ENCODE measurements at regions not wholly inside any gene's neighbourhood (a gene's known extent, or its start where the extent isn't known, plus 50 kb on each side); places are given as distances from the start of the nearest gene placed in this dataset.

DNA sequence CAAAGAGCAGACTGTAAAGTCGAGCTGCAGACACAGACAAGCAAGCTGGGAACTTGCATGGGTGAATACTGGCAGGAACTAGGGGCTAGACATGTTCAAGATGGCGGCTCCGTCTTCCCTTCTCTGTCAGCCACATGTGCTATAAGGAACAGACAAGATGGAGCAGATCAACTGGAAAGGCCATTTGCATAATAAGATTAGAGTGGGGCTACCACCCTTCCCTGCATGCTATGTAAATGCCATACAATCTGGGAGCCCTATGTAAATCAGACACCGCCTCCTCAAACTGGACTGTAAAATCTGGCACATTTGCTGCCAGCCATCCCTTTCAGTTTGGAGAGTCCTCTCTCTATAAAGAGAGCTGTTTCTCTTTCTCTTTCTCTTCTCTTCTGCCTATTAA, 640.1 kb upstream of the CDH8 start:
- Histone ChIP-seq H3K27me3 (ENCODE audit: insufficient read depth, low read length) (no peaks in the 10 kb centered on the region), H3K36me3 (ENCODE audit: insufficient read depth, low read length) (no peaks in the 10 kb centered on the region), H3K4me3 (ENCODE audit: low read length in 2 of 2) (no peak overlapping the region), H3K4me1 (ENCODE audit: insufficient read depth, low read length) (no peaks in the 10 kb centered on the region), H3K9me3 (ENCODE audit: control insufficient read depth in 1 of 2, low read length in 2 of 2) (peaks cover 4 to 5% of the 10 kb centered on the region in 2 donors), H3K27ac (ENCODE audit: low read depth, low read length) (no peak overlapping the region)
- H3K27me3 Mint-ChIP-seq = no peaks in the 10 kb centered on the region
- no peak overlapping the region for H3K4me3 Mint-ChIP-seq
- no peaks in the 10 kb centered on the region for H3K4me1 Mint-ChIP-seq
- CTCF ChIA-PET (ENCODE audit: partially characterized antibody) = no interaction called here
- peaks cover 0 to 4% of the 10 kb centered on the region in 2 donors for H3K36me3 Mint-ChIP-seq
- no peak overlapping the region for H3K27ac Mint-ChIP-seq
- H3K9me3 Mint-ChIP-seq = peaks cover 4 to 62% (median 40%) of the 10 kb centered on the region in 8 donors
- POLR2A ChIA-PET (ENCODE audit: partially characterized antibody) = no interaction called here
- no peak for DNase-seq
- intact Hi-C loops (cut with micrococcal nuclease) = no loop called here

DNA sequence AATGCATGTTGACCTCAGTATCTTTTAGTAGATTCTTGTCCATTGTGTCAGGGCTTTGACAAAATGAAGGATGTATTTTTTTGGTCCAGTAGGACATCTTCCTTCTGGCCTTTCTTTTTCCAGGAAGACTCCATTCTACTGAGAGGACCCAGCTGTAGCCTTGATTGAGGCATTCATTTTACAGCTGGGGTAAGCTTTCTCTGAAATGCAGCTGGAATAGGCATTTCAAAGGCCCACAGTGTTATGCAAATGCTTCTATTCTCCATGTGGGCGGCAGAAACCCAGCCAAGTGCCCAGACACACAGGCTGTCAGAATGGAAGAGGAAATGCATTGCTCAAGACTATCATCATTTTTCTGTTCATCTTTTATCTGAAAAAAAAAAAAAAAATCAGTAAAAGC, 629.0 kb upstream of the CDH8 start:
- H3K27me3 ChIP-seq (ENCODE audit: insufficient read depth, low read length) = no peaks in the 10 kb centered on the region
- Mint-ChIP-seq H3K36me3 (no peaks in the 10 kb centered on the region), H3K27ac (no peak overlapping the region), H3K4me1 (no peaks in the 10 kb centered on the region), H3K27me3 (no peaks in the 10 kb centered on the region), H3K9me3 (peaks cover 0 to 48% (median 21%) of the 10 kb centered on the region in 8 donors), H3K4me3 (no peak overlapping the region)
- intact Hi-C loops (cut with micrococcal nuclease) = no loop called here
- no peak for DNase-seq
- no peak overlapping the region for H3K27ac ChIP-seq (ENCODE audit: low read depth, low read length)
- H3K36me3 ChIP-seq (ENCODE audit: insufficient read depth, low read length) = no peaks in the 10 kb centered on the region
- no peak overlapping the region for H3K4me3 ChIP-seq (ENCODE audit: low read length in 2 of 2)
- no peaks in the 10 kb centered on the region for H3K4me1 ChIP-seq (ENCODE audit: insufficient read depth, low read length)
- peaks cover 0 to 3% of the 10 kb centered on the region in 2 donors for H3K9me3 ChIP-seq (ENCODE audit: control insufficient read depth in 1 of 2, low read length in 2 of 2)
- ChIA-PET POLR2A (ENCODE audit: partially characterized antibody) (no interaction called here), CTCF (ENCODE audit: partially characterized antibody) (no interaction called here)

DNA sequence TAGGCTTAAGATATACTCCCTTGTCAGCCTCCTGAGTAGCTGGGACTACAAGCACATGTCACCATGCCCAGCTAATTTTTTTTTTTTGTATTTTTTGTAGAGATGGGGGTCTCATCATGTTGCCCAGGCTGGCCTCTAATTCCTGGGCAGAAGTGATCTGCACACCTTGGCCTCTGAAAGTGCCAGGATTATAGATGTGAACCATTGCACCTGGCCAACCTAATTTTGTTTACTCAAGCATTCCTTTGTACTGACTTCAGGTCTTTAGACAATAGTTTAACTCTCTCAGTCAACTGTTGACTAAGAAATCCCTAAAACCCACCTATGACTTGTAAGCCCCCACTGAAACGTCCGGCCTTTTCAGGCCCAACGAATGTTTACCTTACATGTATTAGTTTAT, 628.3 kb upstream of the CDH8 start:
- peaks cover 0 to 3% of the 10 kb centered on the region in 2 donors for H3K9me3 ChIP-seq (ENCODE audit: control insufficient read depth in 1 of 2, low read length in 2 of 2)
- H3K27ac ChIP-seq (ENCODE audit: low read depth, low read length) = no peak overlapping the region
- no peaks in the 10 kb centered on the region for H3K36me3 Mint-ChIP-seq
- no peaks in the 10 kb centered on the region for H3K36me3 ChIP-seq (ENCODE audit: insufficient read depth, low read length)
- H3K4me3 Mint-ChIP-seq = no peak overlapping the region
- peaks cover 0 to 48% (median 23%) of the 10 kb centered on the region in 8 donors for H3K9me3 Mint-ChIP-seq
- no peak for DNase-seq
- ChIA-PET POLR2A (ENCODE audit: partially characterized antibody) (no interaction called here), CTCF (ENCODE audit: partially characterized antibody) (no interaction called here)
- no peaks in the 10 kb centered on the region for H3K27me3 ChIP-seq (ENCODE audit: insufficient read depth, low read length)
- H3K4me3 ChIP-seq (ENCODE audit: low read length in 2 of 2) = no peak overlapping the region
- H3K4me1 ChIP-seq (ENCODE audit: insufficient read depth, low read length) = no peaks in the 10 kb centered on the region
- no peaks in the 10 kb centered on the region for H3K27me3 Mint-ChIP-seq
- intact Hi-C loops (cut with micrococcal nuclease) = no loop called here
- no peaks in the 10 kb centered on the region for H3K4me1 Mint-ChIP-seq
- H3K27ac Mint-ChIP-seq = no peak overlapping the region

GRCh38 chr16:62661435-62661834, 625.2 kb upstream of the CDH8 start:
- H3K9me3 ChIP-seq (ENCODE audit: control insufficient read depth in 1 of 2, low read length in 2 of 2) = no peaks in the 10 kb centered on the region
- H3K27me3 ChIP-seq (ENCODE audit: insufficient read depth, low read length) = no peaks in the 10 kb centered on the region
- H3K4me3 Mint-ChIP-seq = no peak overlapping the region
- H3K9me3 Mint-ChIP-seq = peaks cover 0 to 41% (median 20%) of the 10 kb centered on the region in 8 donors
- H3K4me1 Mint-ChIP-seq = no peaks in the 10 kb centered on the region
- H3K27ac ChIP-seq (ENCODE audit: low read depth, low read length) = no peak overlapping the region
- H3K36me3 ChIP-seq (ENCODE audit: insufficient read depth, low read length) = no peaks in the 10 kb centered on the region
- H3K4me1 ChIP-seq (ENCODE audit: insufficient read depth, low read length) = no peaks in the 10 kb centered on the region
- no peak for DNase-seq
- ChIA-PET POLR2A (ENCODE audit: partially characterized antibody) (no interaction called here), CTCF (ENCODE audit: partially characterized antibody) (no interaction called here)
- H3K36me3 Mint-ChIP-seq = no peaks in the 10 kb centered on the region
- no peaks in the 10 kb centered on the region for H3K27me3 Mint-ChIP-seq
- no peak overlapping the region for H3K4me3 ChIP-seq (ENCODE audit: low read length in 2 of 2)
- H3K27ac Mint-ChIP-seq = no peak overlapping the region
- intact Hi-C loops (cut with micrococcal nuclease) = no loop called here

DNA sequence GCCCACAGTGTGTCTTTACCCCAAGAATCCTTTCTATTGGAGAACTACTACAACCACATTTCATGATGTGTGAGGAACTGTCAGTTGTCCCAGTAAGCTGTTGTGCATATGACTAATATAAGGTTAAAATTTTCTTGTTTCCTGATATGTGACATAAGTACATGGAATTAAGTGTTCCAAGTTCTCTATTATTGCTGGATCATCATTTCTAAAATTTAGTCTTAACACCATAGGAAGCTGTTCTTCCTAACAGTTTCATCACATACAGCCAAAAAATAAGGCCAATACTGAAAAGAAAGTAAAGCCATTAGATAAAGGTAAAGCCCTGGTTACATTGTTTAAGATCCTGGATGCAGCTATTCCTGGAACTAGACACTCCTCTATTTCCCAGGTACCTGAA, 620.9 kb upstream of the CDH8 start:
- intact Hi-C loops (cut with micrococcal nuclease) = no loop called here
- ChIA-PET CTCF (ENCODE audit: partially characterized antibody) (no interaction called here), POLR2A (ENCODE audit: partially characterized antibody) (no interaction called here)
- Histone ChIP-seq H3K36me3 (ENCODE audit: insufficient read depth, low read length) (no peaks in the 10 kb centered on the region), H3K9me3 (ENCODE audit: control insufficient read depth in 1 of 2, low read length in 2 of 2) (no peaks in the 10 kb centered on the region), H3K27me3 (ENCODE audit: insufficient read depth, low read length) (no peaks in the 10 kb centered on the region), H3K27ac (ENCODE audit: low read depth, low read length) (no peak overlapping the region), H3K4me3 (ENCODE audit: low read length in 2 of 2) (no peak overlapping the region), H3K4me1 (ENCODE audit: insufficient read depth, low read length) (no peaks in the 10 kb centered on the region)
- Mint-ChIP-seq H3K27me3 (no peaks in the 10 kb centered on the region), H3K4me1 (no peaks in the 10 kb centered on the region), H3K4me3 (no peak overlapping the region), H3K9me3 (peaks cover 0 to 29% (median 21%) of the 10 kb centered on the region in 8 donors), H3K27ac (no peak overlapping the region), H3K36me3 (no peaks in the 10 kb centered on the region)
- no peak for DNase-seq

- intact Hi-C loops (cut with micrococcal nuclease) = no loop called here
- Mint-ChIP-seq H3K27ac (no peak overlapping the region), H3K9me3 (peaks cover 0 to 47% (median 29%) of the 10 kb centered on the region in 8 donors), H3K4me3 (no peak overlapping the region), H3K4me1 (no peaks in the 10 kb centered on the region), H3K27me3 (no peaks in the 10 kb centered on the region), H3K36me3 (no peaks in the 10 kb centered on the region)
- ChIA-PET POLR2A (ENCODE audit: partially characterized antibody) (no interaction called here), CTCF (ENCODE audit: partially characterized antibody) (no interaction called here)
- Histone ChIP-seq H3K4me3 (ENCODE audit: low read length in 2 of 2) (no peak overlapping the region), H3K27me3 (ENCODE audit: insufficient read depth, low read length) (no peaks in the 10 kb centered on the region), H3K27ac (ENCODE audit: low read depth, low read length) (no peak overlapping the region), H3K4me1 (ENCODE audit: insufficient read depth, low read length) (no peaks in the 10 kb centered on the region), H3K9me3 (ENCODE audit: control insufficient read depth in 1 of 2, low read length in 2 of 2) (peaks cover 0 to 8% of the 10 kb centered on the region in 2 donors), H3K36me3 (ENCODE audit: insufficient read depth, low read length) (no peaks in the 10 kb centered on the region)
- DNase-seq = no peak
Observed at GRCh38 chr16:62652441-62653120, 616.3 kb upstream of the CDH8 start.

- Histone ChIP-seq H3K9me3 (ENCODE audit: control insufficient read depth in 1 of 2, low read length in 2 of 2) (peaks cover 0 to 13% of the 10 kb centered on the region in 2 donors), H3K36me3 (ENCODE audit: insufficient read depth, low read length) (no peaks in the 10 kb centered on the region), H3K27ac (ENCODE audit: low read depth, low read length) (no peak overlapping the region), H3K4me1 (ENCODE audit: insufficient read depth, low read length) (no peaks in the 10 kb centered on the region), H3K27me3 (ENCODE audit: insufficient read depth, low read length) (no peaks in the 10 kb centered on the region), H3K4me3 (ENCODE audit: low read length in 2 of 2) (no peak overlapping the region)
- ChIA-PET CTCF (ENCODE audit: partially characterized antibody) (no interaction called here), POLR2A (ENCODE audit: partially characterized antibody) (no interaction called here)
- no peak for DNase-seq
- H3K27ac Mint-ChIP-seq = no peak overlapping the region
- H3K4me3 Mint-ChIP-seq = no peak overlapping the region
- no peaks in the 10 kb centered on the region for H3K4me1 Mint-ChIP-seq
- no peaks in the 10 kb centered on the region for H3K27me3 Mint-ChIP-seq
- no peaks in the 10 kb centered on the region for H3K36me3 Mint-ChIP-seq
- peaks cover 0 to 54% (median 34%) of the 10 kb centered on the region in 8 donors for H3K9me3 Mint-ChIP-seq
- intact Hi-C loops (cut with micrococcal nuclease) = no loop called here
Observed at GRCh38 chr16:62648256-62648655, 612.0 kb upstream of the CDH8 start.
